ENCODE measurements at regions not wholly inside any gene's neighbourhood (a gene's known extent, or its start where the extent isn't known, plus 50 kb on each side); places are given as distances from the start of the nearest gene placed in this dataset.

DNA sequence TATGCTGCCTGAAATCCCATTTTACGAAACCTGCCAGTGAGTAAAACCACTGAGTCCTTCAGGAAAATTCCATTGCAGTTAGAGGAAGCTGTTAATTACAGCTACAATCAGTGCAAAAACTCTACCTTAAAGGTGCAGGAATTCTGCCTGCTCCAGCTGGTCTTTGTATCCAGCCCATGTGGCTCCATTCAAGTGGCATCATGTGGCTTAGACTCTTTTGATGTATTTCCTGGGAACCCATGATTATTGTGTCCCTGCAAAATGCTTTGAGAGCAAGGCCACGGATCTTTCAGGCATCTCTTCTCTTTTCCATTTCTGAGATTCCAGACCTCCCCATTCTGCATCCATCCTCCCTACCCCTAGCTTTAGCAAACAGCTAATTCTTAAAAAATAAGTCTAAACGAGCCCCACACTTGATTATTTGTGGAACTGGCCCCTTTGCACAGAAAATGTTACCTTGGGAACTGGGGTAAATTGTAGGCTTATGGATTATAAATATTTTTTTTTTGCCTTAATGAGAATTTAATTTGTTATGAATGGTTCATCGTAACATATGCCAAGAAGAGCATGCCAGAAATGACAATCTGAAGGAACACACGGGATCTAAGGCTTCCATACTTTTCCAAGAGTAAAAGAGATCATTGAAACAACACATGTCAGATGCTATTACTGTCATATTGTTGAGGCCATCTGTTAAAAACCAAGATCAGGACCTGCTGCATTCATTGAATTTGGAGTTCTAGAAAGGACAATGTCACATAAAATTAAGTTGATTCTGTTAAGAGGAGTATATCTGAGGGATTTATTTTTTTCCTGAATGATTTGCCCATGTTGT is 144.6 kb downstream of the TPH2 start:
- DNase-seq (ENCODE audit: low read depth, low spot score) = no peak

DNA sequence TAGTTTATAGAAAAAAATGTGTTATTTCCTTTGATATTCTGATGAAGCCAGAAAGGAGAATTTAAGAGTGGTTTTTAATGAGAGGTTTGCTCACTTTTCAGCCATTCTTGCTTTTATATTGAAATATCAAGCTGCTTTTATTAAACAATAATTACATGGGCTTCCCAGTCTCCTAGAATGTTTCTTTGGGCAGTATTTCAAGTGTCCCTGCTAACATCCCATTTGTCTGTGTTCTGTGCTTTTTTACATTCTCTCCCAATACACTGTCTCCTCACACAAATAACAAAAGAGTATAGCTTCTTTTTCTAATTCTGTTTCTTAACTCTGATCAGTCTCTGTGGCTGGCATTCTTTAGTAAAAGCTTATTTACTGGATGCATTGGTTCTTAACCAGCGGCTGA is 145.4 kb downstream of the TPH2 start:
- DNase-seq (ENCODE audit: low read depth, low spot score) = no peak

DNA sequence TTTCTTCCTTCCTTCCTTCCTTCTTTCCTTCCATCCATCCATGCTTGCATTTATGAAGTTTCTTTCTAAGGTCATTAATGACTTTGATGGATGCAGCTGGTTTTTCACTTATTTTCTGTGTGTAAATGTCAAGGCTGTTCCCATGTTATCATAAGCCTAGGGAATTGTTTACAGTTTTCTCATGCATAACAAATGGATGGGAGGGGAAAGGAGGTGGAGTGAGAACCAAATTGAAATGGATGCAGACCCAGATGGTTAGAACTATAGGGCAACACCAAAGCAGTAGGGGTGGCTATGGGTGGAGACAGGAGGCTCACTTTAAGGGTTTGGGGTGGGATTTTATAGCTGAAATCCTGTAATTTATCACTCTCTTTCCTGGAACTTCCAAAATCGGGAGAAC is 146.2 kb downstream of the TPH2 start:
- DNase-seq (ENCODE audit: low read depth, low spot score) = no peak

DNA sequence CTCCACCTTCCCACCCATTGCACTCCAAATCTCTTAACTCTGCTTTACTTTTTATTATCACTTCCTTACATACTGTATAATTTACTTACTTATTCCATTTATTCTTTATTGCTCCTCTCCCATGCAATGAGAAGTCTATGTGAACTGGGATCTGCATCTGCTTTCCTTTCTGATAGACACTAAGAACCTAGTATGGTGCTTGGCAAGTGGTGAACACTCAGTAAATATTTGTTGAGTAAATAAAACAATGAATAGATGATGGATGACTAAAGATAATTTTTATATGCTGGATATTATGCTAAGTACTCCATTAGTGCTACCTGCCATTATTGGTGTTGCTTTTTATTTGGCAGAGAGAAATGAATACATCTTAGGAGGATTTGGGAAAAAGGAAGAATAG is 151.0 kb downstream of the TPH2 start:
- no peak for DNase-seq (ENCODE audit: low read depth, low spot score)

DNA sequence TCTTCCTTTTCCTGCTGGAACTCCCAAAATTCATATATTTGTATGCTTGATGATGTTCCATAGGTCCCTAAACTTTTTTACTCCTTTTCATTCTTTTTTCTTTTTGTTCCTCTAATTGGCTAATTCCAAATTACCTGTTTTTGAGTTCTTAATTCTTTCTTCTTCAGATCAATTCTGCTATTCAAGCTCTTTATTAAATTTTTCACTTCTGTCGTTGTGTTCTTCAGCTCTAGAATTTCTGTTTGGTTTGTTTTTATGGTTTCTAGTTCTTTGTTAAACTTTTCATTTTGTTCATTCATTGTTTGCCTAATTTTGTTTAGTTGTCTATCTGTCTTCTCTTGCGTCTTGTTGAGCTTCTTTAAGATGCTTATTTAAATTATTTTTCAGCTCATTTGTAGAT is 154.8 kb downstream of the TPH2 start:
- DNase-seq (ENCODE audit: low read depth, low spot score) = no peak

DNA sequence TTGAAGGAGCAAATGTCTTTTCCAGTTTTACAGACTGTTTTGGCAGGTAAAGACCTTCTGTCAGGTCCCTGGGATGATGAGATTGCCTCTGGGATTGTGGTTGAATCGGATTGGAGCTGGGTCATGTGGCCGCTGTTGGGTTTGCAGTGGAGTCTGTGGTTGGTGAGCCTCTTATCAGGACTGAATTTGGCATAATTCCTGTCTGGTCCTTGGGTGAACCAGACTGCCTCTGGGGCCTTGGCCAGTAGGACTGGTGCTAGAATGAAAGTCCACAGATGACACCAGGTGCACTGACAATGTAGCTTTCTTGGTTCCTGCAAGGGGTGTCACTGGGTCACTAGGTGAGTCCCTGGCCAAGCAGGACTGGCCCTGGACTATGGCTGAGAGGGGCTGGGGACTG is 155.3 kb downstream of the TPH2 start:
- DNase-seq (ENCODE audit: low read depth, low spot score) = no peak

DNA sequence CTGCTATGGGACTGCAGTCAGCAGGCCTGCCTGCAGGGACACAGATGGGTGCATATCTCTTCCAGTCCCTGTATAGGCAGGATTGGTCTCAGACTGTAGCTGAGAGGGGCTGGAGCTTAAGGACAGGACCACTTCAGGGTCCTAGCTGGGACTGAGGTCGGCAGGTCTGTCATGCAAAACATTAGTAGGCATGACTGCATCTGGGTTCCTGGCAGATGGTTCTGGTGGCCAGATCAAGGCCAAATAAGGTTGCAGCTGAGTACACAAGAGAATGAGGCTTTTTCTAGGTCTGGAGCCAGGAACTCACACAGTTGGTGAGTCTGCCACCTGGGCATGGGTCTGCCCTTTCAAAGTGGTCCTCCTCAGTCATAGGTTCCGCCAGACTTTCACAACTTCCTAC is 155.8 kb downstream of the TPH2 start:
- DNase-seq (ENCODE audit: low read depth, low spot score) = no peak

DNA sequence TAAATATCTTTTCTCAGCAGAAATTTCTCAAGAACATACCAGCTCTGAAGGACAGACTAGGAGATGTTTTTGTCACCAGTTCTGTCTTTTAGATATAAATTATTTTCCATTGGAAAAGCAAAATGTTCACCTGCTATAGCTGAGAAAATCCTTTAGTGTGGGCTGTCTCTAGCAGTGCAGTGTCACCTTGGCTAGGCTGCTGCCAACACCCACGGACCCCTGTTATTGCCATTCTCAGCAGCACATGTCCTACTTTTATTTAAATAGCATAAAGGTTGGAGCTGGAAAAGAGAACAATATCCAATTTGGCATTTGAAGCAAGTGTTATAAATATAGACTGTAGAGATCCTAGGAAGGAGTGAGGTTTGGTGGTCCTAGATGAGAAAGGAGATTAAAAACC is 156.4 kb downstream of the TPH2 start:
- no peak for DNase-seq (ENCODE audit: low read depth, low spot score)

DNA sequence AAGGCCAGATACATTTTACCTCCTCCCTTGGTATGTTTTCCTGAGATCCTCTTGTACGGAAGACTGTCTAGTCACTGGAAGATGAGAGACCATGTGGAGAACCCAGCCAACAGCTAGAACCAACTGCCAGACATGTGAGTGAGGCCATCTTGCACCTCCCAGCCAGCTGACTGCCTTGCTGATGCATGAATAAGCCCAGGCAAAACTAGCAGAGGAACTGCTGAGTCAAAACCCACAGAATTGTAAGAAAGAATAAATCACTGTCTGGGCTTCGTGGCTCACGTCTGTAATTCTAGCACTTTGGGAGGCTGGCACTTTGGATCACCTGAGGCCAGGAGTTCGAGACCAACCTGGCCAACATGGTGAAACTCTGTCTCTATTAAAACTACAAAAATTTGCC is 160.0 kb downstream of the TPH2 start:
- peak; percentile 9 for DNase-seq (ENCODE audit: low read depth, low spot score)

DNA sequence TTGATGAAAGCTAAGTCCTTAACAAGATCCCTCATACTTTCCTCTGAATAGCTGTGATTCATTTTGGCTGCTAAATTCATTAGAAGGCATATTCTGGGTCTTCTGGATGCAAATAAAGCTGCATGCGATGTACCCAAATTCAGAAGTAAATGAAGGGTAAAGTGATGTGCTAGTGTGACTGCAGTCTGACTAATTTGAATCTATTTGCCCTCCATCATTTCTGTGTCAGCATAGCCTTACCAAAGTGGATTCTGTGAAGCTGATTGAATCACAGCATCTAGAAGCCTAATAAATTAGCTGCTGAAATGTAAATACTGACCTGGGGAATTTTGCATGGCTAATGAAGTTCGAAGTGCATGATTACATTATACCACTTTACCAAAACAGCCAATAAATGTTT is 162.2 kb downstream of the TPH2 start:
- no peak for DNase-seq (ENCODE audit: low read depth, low spot score)

DNA sequence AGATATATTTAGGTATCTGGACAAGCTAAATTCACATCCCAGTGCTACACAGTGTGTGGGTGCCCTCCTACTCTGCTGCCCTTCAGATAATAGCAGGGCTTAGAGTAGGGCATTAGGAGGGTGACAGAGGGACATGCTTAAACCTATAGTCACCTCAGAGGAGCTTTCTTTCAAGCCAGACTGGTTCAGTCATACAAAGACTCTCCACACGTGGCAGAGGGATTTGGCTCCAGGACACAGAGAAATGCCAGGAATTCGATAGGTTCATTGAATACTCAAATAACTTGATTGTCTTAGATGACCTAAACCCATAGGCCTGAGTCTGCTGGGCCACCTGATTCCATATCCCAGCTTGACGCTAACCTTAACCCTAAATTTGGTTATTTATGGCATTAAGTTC is 163.5 kb downstream of the TPH2 start:
- no peak for DNase-seq (ENCODE audit: low read depth, low spot score)

DNA sequence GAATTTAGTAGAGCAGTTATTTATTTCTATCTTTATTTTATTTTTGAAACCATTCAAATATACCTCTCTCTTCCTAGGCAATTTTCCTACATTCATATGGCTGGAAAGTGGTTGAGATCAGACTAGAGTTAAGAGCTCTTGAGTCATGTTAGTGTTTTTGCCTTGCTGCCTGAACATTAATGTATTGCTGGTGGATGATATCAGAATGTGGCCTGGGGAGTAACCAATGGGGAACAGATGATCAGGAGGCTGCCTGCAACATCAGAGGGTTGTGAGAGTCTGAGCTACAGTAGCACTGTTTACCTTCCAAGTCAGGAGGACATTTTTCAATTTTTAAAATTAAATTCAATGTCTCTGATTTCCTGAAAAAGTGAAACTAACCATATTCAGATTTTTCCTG is 166.3 kb upstream of the TRHDE start:
- DNase-seq (ENCODE audit: low read depth, low spot score) = no peak

DNA sequence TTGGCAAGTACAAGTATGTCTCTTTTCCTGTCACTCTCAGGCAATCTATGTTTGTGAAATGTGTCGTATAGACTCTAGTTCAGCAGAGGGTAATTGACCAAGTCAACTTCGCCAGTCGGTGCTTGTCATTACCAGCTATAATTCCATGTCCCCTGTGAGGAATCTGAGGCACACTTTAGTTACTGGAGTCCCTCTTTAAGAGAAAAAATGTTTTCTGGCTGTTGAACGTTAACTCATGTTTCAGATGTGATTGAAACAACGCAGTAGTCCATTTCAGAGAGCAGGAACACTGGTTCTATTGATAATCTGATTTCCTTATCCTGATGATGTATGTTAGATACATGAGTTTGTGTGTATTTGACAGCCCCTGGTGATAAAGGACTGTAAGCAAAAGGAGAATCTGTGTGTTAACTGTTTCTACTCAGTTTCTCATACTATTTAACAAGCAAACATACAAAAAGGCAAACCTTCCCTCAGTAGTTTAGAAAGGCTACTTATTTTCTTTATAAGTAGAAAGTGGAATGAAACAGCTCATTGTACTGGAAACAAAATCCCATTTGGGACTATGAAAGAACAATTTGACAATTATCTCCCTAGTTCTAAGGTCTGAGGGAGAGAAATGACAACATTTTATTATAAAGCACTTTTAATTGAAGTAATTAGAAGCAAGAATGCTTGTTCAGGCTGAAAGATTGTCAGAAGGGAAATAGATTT is 161.1 kb upstream of the TRHDE start:
- DNase-seq (ENCODE audit: low read depth, low spot score) = no peak

DNA sequence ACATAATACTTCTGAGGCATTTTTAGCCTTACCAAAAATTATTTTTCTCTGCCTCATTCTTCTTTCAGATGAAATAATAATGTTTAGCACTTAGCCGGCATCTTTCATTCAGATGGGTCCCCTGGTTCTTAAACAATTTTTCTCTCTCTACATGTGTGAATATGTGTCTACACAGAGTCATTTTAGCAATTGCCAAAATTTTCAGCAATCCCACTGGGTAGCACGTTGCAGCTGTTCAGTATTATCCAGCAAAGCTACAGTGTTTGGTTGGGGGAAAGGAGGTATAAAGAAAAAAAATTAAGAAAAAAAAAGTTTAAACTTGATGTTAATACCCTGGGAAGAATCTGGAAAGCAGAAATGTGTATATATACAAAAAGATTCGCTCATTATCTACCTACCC is 160.5 kb upstream of the TRHDE start:
- no peak for DNase-seq (ENCODE audit: low read depth, low spot score)

DNA sequence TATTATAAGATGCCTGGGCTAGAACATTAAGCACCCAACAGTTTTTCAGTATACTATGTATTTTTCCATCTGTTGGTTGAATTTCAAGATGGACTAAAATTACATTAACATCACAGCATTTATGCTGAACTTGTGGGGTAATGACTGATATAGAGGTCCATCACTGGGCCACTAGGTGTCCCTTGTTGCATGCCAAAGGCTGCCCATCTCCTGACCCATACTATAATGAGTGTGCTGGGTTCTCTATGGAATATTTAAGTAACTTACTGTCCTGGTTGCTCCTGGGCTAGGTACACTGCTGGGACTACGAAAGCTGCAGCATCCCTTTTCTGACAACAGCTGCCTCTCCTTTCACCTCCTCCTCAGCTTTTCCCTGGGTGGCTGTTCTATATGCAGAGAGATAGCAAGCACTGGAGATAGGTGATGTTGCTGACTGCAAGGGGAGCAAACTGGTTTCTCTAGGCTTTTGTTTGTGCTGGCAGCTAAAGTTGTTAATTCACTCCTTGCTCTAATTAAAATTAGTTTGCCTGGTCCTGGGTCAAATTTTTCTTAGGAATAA is 138.6 kb upstream of the TRHDE start:
- no peak for DNase-seq (ENCODE audit: low read depth, low spot score)

DNA sequence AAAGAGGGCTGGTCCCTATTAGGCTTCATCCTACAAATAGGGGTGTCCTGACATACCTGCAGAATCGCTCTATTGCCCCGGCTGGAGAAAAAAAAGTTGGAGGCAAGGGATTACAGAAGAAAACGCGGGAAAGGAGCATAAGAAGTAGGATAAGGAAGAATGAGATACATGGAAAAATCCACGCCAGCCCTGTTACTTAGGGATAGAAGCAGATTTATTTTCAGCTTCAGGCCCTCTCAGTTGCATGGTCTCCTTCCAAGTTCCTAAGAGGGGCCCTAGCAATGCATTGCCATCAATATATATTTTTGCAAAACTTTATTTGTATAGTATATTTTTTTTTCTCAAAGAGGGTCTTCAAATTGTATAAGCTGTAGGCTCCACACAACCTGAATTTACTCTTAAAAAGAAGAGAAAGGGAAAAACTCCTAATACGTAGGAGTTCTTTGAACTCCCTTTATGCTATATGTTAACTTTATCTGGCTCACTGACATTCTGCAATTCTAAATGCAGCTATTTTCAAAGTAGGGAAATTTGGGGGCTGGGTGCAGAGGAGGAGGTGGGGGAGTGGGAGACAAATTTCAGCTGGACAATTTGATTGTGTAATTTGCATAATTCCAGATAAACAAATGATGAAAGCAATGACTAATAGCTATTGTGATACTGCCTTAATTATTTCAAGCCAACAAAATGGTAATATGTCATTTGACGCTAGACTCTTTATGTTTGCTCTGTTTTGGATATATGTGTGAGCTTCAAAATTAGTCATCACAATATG is 137.7 kb upstream of the TRHDE start:
- DNase-seq (ENCODE audit: low read depth, low spot score) = no peak

DNA sequence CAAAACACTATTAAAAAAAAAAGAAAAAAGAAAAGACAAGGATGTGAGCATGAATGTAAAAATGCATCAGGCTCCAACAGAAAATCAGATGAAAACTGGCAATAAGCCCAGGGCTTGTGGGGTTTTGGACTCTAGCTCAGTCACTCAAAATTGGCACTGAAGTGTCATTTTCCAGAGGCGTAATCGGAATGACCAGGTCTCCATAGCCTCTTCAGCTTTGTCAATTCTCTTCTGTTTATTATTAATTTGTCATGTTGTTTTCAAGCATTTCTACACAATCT is 137.2 kb upstream of the TRHDE start:
- peak; percentile 21 for DNase-seq (ENCODE audit: low read depth, low spot score)

DNA sequence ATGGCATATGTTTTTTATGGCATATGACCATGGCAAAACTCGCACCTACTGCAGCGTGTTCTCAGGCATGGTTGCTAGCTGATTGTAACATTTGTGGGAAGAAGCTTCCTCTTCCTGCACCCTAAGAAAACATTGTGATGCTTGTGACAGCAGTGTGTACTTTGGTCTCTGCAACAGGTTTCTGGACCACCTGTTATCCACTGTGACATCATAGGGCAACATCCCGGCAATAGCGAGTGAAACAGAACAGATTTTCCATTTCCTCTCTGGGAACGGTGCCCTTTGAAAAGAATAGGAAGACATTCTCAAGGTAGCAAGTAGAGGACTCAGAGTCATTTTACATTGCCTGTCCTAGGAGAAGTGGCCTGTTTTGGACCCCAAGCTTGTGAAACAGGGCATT is 135.4 kb upstream of the TRHDE start:
- DNase-seq (ENCODE audit: low read depth, low spot score) = no peak

DNA sequence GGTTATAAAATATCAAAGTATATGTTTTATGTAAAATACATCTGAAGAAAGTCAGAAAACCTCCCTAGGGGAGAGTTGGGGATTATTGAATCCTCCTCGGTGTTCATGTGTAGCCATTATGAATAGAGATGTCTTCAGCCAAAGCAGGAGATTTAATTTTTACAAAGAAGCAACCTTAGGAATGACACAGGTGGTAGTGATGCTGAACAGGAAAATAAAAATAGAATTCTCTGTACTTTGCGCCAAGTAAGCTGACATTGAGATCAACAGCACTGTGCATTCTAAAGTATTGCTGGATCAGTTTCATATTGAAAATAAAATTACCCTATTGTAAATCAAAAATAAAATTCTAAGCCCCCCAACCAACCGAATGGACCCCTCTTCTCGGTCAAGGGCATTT is 132.8 kb upstream of the TRHDE start:
- DNase-seq (ENCODE audit: low read depth, low spot score) = no peak

DNA sequence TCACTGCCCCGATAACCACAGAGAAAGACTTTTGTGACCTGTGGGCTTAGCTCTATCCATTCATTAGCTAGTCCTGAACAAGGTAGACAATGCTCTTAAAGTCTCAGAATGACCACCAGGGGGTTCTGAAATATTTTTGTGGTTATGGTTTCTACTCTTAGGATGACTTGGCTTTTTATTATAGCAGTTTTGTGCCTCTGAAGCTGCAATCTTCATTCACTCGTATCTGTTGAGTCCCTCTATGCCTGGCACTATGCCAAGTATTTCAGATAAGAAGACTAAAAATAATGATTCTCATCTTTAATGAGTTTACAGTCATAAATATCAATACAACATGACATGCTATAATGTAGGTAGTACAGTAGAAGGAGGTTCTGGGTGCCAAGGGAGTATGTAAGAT is 130.8 kb upstream of the TRHDE start:
- DNase-seq (ENCODE audit: low read depth, low spot score) = no peak

DNA sequence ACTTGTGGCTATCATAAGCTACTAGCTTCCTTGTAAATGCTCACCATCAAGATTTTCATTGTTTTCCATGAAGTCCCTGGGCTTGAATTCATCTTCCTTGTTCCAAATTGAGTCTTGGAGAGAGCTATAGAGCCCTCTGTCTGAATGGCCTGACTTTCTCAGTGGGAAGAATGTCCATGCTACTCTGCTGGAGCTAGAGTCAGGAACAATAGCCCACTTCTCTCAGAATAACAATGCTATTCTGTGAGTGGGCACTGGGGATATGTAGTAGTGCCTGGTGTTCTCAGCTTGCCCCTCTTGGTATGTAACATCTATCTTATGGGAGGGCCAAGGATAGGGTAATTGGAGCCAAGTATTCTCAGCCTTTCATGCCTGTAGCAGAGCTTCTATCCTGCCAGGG is 127.6 kb upstream of the TRHDE start:
- no peak for DNase-seq (ENCODE audit: low read depth, low spot score)

DNA sequence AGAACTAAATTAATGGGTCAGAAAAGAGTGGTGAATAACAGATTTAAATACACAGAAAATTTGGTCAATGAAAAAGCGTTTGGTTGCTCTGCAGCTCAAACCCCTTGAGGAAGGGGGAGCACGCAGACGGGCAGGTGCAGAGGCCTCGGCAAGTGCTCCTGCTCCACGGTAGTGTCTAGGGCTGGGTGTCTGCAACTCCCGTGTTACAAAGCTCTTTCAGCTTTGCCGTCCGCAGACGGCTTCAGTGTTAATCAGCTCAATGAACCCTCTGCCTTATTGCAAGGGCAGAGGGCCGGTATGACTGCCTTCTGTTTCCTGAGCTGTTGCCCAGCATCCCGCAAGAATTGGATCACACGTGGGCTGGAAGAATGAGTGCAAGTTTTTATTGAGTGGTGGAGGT is 125.7 kb upstream of the TRHDE start:
- DNase-seq (ENCODE audit: low read depth, low spot score) = no peak

DNA sequence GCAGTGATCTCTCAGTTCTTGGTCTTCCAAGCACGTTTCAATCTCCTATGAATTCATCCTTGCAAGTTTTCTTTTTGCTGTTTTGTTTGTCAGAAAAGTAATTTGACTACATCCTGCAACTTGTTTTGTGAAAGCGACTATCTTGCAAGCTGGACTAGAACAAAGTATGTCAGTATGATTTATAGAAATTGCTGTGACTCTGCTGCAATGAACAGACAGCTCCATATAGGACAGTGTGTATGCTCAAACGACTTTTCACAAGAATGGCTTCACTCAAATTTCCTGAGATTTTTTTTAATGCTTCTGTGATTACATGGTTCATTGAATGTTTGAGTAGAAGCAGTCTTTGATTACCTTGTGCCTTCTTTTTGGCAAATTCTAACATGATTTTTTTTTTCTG is 123.5 kb upstream of the TRHDE start:
- no peak for DNase-seq (ENCODE audit: low read depth, low spot score)
